ENCODE measurements at regions not wholly inside any gene's neighbourhood (a gene's known extent, or its start where the extent isn't known, plus 50 kb on each side); places are given as distances from the start of the nearest gene placed in this dataset.

DNA sequence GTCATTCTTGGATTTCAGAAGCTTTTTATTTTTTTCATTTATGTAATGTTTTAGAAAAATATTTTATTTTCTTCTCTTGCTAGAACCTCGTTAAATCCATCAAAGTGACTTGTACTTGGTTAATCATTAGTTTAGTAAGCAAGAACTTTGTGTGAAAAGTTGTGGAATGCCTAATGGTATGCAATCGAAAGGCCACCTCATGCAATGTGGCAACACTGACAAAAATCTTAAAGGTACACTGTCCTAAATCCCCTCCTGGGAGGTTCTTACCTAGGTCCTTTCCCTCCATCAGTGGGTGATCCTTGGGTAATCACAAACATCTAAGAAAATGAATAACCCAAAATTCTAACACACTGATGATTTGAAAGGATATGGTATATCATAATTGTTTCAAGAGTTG, 304.2 kb downstream of the DNAH5 start:
- Histone ChIP-seq H3K9me2 (replicated peaks; ENCODE audit: insufficient read depth, low read length) (no peaks in the 10 kb centered on the region), H3K27me3 (ENCODE audit: low read length) (no peaks in the 10 kb centered on the region), H2AFZ (ENCODE audit: low read length) (no peak overlapping the region), H3K27ac (ENCODE audit: low read length) (no peak overlapping the region), H3K9me3 (ENCODE audit: low read length) (peaks cover 14% of the 10 kb centered on the region), H3K4me2 (ENCODE audit: low read depth, low read length, poor library complexity, severe bottlenecking) (no peak overlapping the region), H3K4me1 (ENCODE audit: low read length) (no peaks in the 10 kb centered on the region), H4K20me1 (ENCODE audit: insufficient read depth, low read depth, low read length) (no peaks in the 10 kb centered on the region), H3K36me3 (ENCODE audit: insufficient read depth, low read length) (no peaks in the 10 kb centered on the region), H3K79me2 (ENCODE audit: low read length) (no peaks in the 10 kb centered on the region), H3K9ac (ENCODE audit: low read length) (no peak overlapping the region), H3K4me3 (ENCODE audit: low read length) (no peak overlapping the region)
- DNase-seq = no peak

DNA sequence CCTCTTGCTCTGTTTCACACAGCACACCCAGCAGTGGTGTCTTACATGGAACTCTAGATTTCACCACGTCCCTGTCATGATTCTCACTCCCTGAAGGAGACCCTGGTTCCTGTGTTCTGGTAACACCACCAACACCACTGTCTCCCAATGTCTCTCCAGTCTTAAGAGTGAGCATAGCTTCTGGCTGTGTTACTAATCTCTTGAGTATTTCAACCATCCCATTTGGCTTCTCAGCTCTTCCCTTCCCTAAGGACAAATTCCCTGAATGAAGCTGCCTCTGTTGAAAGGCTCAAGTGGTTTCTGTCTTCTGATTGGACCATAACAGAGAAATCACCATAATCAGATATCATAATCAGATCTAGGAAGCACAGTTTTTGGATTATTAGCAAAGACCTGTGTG, 311.8 kb downstream of the DNAH5 start:
- H3K4me2 ChIP-seq (ENCODE audit: low read depth, low read length, poor library complexity, severe bottlenecking) = no peak overlapping the region
- no peaks in the 10 kb centered on the region for H4K20me1 ChIP-seq (ENCODE audit: insufficient read depth, low read depth, low read length)
- H3K27ac ChIP-seq (ENCODE audit: low read length) = no peak overlapping the region
- no peaks in the 10 kb centered on the region for H3K36me3 ChIP-seq (ENCODE audit: insufficient read depth, low read length)
- no peaks in the 10 kb centered on the region for H3K79me2 ChIP-seq (ENCODE audit: low read length)
- H3K27me3 ChIP-seq (ENCODE audit: low read length) = no peaks in the 10 kb centered on the region
- H3K9ac ChIP-seq (ENCODE audit: low read length) = no peak overlapping the region
- H3K4me1 ChIP-seq (ENCODE audit: low read length) = no peaks in the 10 kb centered on the region
- DNase-seq = no peak
- peaks cover 16% of the 10 kb centered on the region for H3K9me3 ChIP-seq (ENCODE audit: low read length)
- no peaks in the 10 kb centered on the region for H3K9me2 ChIP-seq (replicated peaks; ENCODE audit: insufficient read depth, low read length)
- H2AFZ ChIP-seq (ENCODE audit: low read length) = no peak overlapping the region
- H3K4me3 ChIP-seq (ENCODE audit: low read length) = no peak overlapping the region

DNA sequence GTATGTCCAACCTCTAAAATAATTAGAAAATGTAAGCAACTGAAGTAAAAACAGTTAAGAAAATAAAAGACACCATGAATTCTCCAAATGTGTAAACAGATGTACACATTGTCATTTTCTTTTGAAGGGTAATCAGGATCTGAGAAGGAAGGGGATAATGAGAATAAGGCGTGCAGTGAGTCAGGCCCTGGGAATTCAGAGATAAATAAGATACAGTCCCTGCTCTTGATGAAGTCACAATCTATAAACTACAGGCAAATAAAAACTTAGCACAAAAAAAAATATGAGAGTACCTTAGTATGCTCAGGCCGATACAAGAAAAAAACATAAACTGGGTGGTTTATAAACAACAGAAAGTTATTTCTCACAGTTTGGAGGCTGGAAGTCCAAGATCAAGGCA, 315.3 kb downstream of the DNAH5 start:
- no peaks in the 10 kb centered on the region for H4K20me1 ChIP-seq (ENCODE audit: insufficient read depth, low read depth, low read length)
- H3K9ac ChIP-seq (ENCODE audit: low read length) = no peak overlapping the region

DNA sequence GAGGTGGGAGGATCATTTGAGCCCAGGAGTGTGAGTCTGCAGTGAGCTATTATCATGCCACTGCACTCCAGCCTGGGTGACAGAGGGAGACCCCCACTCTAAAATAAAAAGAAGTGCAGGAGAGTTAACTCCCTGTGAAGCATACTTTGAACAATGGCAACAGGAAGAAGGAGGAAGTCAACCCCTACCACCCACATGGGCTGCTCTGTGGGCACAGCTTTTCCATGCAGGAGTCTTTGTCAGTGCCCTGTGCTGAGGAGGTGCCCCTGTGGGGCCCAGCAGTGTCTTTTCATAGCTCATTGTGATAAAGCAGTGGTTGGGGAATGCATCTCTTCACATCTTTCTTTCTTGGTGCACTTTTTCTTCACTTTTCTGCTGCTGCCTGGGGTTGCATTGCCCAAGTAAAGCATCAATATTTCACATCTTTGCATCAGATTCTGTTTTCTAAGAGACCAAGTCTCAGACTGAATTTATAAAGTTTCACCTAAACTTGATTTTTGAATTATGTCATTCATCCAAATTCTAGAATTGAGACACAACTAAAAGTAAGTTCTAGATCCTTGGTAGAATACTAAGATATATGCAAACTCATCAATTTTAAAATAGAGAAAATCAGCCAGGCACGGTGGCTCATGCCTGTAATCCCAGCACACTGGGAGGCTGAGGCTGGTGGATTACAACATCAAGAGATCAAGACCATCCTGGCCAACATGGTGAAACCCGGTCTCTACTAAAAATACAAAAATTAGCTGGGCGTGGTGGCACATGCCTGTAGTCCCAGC, 316.6 kb downstream of the DNAH5 start:
- H3K27ac ChIP-seq (ENCODE audit: low read length) = no peak overlapping the region
- no peaks in the 10 kb centered on the region for H3K4me1 ChIP-seq (ENCODE audit: low read length)
- H3K36me3 ChIP-seq (ENCODE audit: insufficient read depth, low read length) = no peaks in the 10 kb centered on the region

More for the DNA sequence above, 315.3 kb downstream of the DNAH5 start:
- no peak overlapping the region for H3K27ac ChIP-seq (ENCODE audit: low read length)
- H3K4me3 ChIP-seq (ENCODE audit: low read length) = no peak overlapping the region
- no peaks in the 10 kb centered on the region for H3K36me3 ChIP-seq (ENCODE audit: insufficient read depth, low read length)
- H3K9me3 ChIP-seq (ENCODE audit: low read length) = peaks cover 34% of the 10 kb centered on the region
- H3K79me2 ChIP-seq (ENCODE audit: low read length) = no peaks in the 10 kb centered on the region
- no peak overlapping the region for H2AFZ ChIP-seq (ENCODE audit: low read length)
- H3K9me2 ChIP-seq (replicated peaks; ENCODE audit: insufficient read depth, low read length) = no peaks in the 10 kb centered on the region
- H3K27me3 ChIP-seq (ENCODE audit: low read length) = no peaks in the 10 kb centered on the region
- no peak overlapping the region for H3K4me2 ChIP-seq (ENCODE audit: low read depth, low read length, poor library complexity, severe bottlenecking)
- DNase-seq = no peak
- H3K4me1 ChIP-seq (ENCODE audit: low read length) = no peaks in the 10 kb centered on the region

DNA sequence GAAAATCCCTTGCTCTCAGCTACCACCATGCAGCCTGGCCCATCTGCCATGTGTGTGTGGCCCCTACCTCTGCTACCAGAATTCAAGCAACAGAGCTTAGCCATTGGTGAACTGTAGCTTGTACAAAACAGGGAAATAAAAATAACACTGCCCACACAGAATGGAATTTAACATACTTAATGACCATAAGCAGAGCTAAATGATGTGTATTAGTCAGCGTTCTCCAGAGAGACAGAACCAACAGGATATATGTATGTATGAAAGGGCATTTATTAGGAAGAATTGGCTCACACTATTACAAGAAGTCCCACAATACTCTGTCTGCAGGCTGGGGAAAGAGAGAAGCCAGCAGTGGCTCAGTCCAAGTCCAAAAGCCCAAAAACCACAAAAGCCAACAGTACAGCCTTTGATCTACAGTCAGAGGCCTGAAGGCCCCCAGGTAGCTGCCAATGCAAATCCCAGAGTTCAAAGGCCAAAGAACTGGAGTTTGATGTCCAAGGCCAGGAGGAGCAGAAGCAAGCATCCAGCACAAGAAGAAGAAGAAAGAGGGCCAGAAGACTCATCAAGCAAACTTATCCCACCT, 318.8 kb downstream of the DNAH5 start:
- no peak for DNase-seq
- H3K36me3 ChIP-seq (ENCODE audit: insufficient read depth, low read length) = no peaks in the 10 kb centered on the region
- H3K27me3 ChIP-seq (ENCODE audit: low read length) = no peaks in the 10 kb centered on the region
- no peaks in the 10 kb centered on the region for H4K20me1 ChIP-seq (ENCODE audit: insufficient read depth, low read depth, low read length)
- no peak overlapping the region for H3K9ac ChIP-seq (ENCODE audit: low read length)
- H3K27ac ChIP-seq (ENCODE audit: low read length) = no peak overlapping the region
- no peaks in the 10 kb centered on the region for H3K79me2 ChIP-seq (ENCODE audit: low read length)
- no peak overlapping the region for H2AFZ ChIP-seq (ENCODE audit: low read length)
- H3K4me3 ChIP-seq (ENCODE audit: low read length) = no peak overlapping the region
- H3K4me2 ChIP-seq (ENCODE audit: low read depth, low read length, poor library complexity, severe bottlenecking) = no peak overlapping the region
- no peaks in the 10 kb centered on the region for H3K4me1 ChIP-seq (ENCODE audit: low read length)
- H3K9me2 ChIP-seq (replicated peaks; ENCODE audit: insufficient read depth, low read length) = no peaks in the 10 kb centered on the region
- peaks cover 45% of the 10 kb centered on the region for H3K9me3 ChIP-seq (ENCODE audit: low read length)

More for the DNA sequence above, 316.6 kb downstream of the DNAH5 start:
- Histone ChIP-seq H3K27me3 (ENCODE audit: low read length) (no peaks in the 10 kb centered on the region), H3K79me2 (ENCODE audit: low read length) (no peaks in the 10 kb centered on the region), H3K4me2 (ENCODE audit: low read depth, low read length, poor library complexity, severe bottlenecking) (no peak overlapping the region), H3K9me2 (replicated peaks; ENCODE audit: insufficient read depth, low read length) (no peaks in the 10 kb centered on the region), H3K9me3 (ENCODE audit: low read length) (peaks cover 40% of the 10 kb centered on the region), H4K20me1 (ENCODE audit: insufficient read depth, low read depth, low read length) (no peaks in the 10 kb centered on the region), H3K9ac (ENCODE audit: low read length) (no peak overlapping the region), H3K4me3 (ENCODE audit: low read length) (no peak overlapping the region), H2AFZ (ENCODE audit: low read length) (no peak overlapping the region)
- DNase-seq = no peak

DNA sequence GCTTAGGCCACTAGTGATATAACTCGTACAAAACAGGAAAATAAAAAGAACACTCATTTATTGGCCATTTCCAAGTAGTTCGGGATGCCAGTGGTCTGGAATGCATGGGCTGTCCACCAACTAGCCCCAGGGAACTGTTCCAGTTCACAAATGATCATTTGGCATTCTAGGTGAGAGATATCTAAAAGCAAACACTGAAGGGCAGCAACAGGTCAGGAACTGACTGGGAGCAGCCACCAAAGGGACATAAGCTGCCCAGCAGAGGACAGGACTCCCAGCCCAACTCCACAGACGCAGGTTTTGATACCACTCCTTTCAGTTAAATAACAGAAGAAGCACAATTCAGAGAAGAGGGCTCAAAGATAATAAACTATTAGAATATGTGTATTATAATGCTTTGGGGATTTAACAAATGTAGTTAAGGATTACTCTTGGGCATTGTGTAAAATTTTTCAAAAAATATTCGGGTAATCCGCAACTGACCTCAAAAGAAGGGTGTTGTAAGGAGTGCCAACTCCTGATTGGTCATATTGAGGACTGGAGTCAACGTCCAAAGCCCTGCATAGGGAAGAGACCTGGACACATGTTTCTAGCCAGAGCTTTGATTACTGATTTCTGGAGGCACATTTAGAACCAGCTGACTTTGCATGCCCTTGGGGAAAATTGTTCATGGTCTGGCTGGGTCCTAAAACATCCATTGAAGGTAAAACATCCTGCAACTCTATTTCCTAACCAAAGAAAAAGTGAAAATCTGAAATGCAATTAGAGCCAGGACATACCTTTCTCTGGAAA, 320.0 kb downstream of the DNAH5 start:
- no peaks in the 10 kb centered on the region for H4K20me1 ChIP-seq (ENCODE audit: insufficient read depth, low read depth, low read length)
- H3K27ac ChIP-seq (ENCODE audit: low read length) = no peak overlapping the region
- H3K4me3 ChIP-seq (ENCODE audit: low read length) = no peak overlapping the region
- H3K27me3 ChIP-seq (ENCODE audit: low read length) = no peaks in the 10 kb centered on the region
- DNase-seq = no peak
- H3K36me3 ChIP-seq (ENCODE audit: insufficient read depth, low read length) = no peaks in the 10 kb centered on the region
- H3K79me2 ChIP-seq (ENCODE audit: low read length) = no peaks in the 10 kb centered on the region
- no peaks in the 10 kb centered on the region for H3K4me1 ChIP-seq (ENCODE audit: low read length)
- H3K9ac ChIP-seq (ENCODE audit: low read length) = no peak overlapping the region
- H3K4me2 ChIP-seq (ENCODE audit: low read depth, low read length, poor library complexity, severe bottlenecking) = no peak overlapping the region
- no peak overlapping the region for H2AFZ ChIP-seq (ENCODE audit: low read length)
- no peaks in the 10 kb centered on the region for H3K9me2 ChIP-seq (replicated peaks; ENCODE audit: insufficient read depth, low read length)
- H3K9me3 ChIP-seq (ENCODE audit: low read length) = peaks cover 42% of the 10 kb centered on the region

DNA sequence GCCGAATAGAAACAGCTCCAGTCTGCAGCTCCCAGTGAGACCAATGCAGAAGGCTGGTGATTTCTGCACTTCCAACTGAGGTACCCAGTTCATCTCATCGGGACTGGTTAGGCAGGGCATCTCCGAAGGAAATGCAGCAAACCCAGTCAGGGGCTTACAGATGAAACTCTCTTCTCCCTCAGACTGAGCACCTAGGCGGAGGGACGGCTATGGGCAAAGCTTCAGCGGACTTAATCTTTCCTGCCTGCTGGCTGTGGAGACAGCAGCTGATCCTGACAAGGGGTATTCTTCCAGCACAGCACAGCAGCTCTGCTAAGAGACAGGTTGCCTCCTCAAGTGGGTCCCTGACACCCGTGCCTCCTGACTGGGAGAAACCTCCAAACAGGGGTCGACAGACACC, 330.9 kb downstream of the DNAH5 start:
- no peaks in the 10 kb centered on the region for H3K4me1 ChIP-seq (ENCODE audit: low read length)
- no peak for DNase-seq
- no peak overlapping the region for H2AFZ ChIP-seq (ENCODE audit: low read length)
- H3K4me2 ChIP-seq (ENCODE audit: low read depth, low read length, poor library complexity, severe bottlenecking) = no peak overlapping the region
- no peaks in the 10 kb centered on the region for H3K79me2 ChIP-seq (ENCODE audit: low read length)
- no peaks in the 10 kb centered on the region for H3K9me2 ChIP-seq (replicated peaks; ENCODE audit: insufficient read depth, low read length)
- peaks cover 29% of the 10 kb centered on the region for H3K9me3 ChIP-seq (ENCODE audit: low read length)
- no peak overlapping the region for H3K4me3 ChIP-seq (ENCODE audit: low read length)
- H3K36me3 ChIP-seq (ENCODE audit: insufficient read depth, low read length) = no peaks in the 10 kb centered on the region
- no peaks in the 10 kb centered on the region for H4K20me1 ChIP-seq (ENCODE audit: insufficient read depth, low read depth, low read length)
- no peaks in the 10 kb centered on the region for H3K27me3 ChIP-seq (ENCODE audit: low read length)
- H3K27ac ChIP-seq (ENCODE audit: low read length) = no peak overlapping the region
- no peak overlapping the region for H3K9ac ChIP-seq (ENCODE audit: low read length)

DNA sequence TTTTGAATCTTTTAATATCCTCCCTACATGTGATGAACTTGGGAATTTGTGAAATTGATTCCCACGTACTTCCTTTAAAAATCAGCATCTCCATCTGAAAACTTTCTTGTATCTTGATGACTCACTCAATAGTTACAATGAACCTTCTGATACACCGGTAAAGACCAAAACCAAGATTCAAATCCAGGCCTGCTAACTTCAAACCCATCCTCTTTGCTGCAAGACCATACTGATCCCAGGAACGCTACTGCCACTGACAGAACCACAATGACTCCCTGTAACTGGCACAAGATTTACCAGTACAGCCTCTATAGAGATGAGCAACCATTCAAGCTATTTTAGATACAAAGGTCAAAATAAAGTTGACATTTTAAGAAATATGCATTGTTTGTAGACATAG, 332.9 kb downstream of the DNAH5 start:
- Histone ChIP-seq H4K20me1 (ENCODE audit: insufficient read depth, low read depth, low read length) (no peaks in the 10 kb centered on the region), H3K9me2 (replicated peaks; ENCODE audit: insufficient read depth, low read length) (no peaks in the 10 kb centered on the region), H3K9me3 (ENCODE audit: low read length) (peaks cover 33% of the 10 kb centered on the region), H3K4me3 (ENCODE audit: low read length) (no peak overlapping the region), H3K36me3 (ENCODE audit: insufficient read depth, low read length) (no peaks in the 10 kb centered on the region), H2AFZ (ENCODE audit: low read length) (no peak overlapping the region), H3K4me1 (ENCODE audit: low read length) (no peaks in the 10 kb centered on the region), H3K27ac (ENCODE audit: low read length) (no peak overlapping the region), H3K27me3 (ENCODE audit: low read length) (no peaks in the 10 kb centered on the region), H3K79me2 (ENCODE audit: low read length) (no peaks in the 10 kb centered on the region), H3K4me2 (ENCODE audit: low read depth, low read length, poor library complexity, severe bottlenecking) (no peak overlapping the region), H3K9ac (ENCODE audit: low read length) (no peak overlapping the region)
- no peak for DNase-seq

Data from Karpas-422 (cell line).